GM10266 (cell line): ENCODE measurements at regions not wholly inside any gene's neighbourhood (a gene's known extent, or its start where the extent isn't known, plus 50 kb on each side); places are given as distances from the start of the nearest gene placed in this dataset.

Source experiments
- DNase-seq: peaks from one replicate; pipeline ENCODE4 v3.0.0; 2012; ENCODE audit errors: extremely low spot score
- CTCF ChIP-seq: IDR thresholded peaks from 2 replicates; pipeline ENCODE4 v1.5.1; 2012; ENCODE audit warnings: mild to moderate bottlenecking, low read depth; ENCODE audit not compliant: control insufficient read depth, insufficient read depth; ENCODE audit errors: missing control alignments

- DNase-seq, result no peak
- TF ChIP-seq CTCF, result no peak
These were observed 102.6 kb downstream of the CD200R1L start for GRCh38 chr3:112744106-112744505.

- DNase-seq, result no peak
- no peak for TF ChIP-seq CTCF
These were observed 102.0 kb upstream of the CCDC80 start for GRCh38 chr3:112742934-112743333.

GRCh38 chr3:112741983-112742382 lies 101.0 kb upstream of the CCDC80 start:
- TF ChIP-seq CTCF, result no peak
- DNase-seq, result no peak

GRCh38 chr3:112740835-112741234 lies 99.9 kb upstream of the CCDC80 start:
- no peak for TF ChIP-seq CTCF
- DNase-seq, result no peak

- no peak for TF ChIP-seq CTCF
- no peak for DNase-seq
These were observed 98.5 kb upstream of the CCDC80 start for GRCh38 chr3:112739252-112739965.

- TF ChIP-seq CTCF, result no peak
- DNase-seq, result no peak
These were observed 97.4 kb upstream of the CCDC80 start for GRCh38 chr3:112738366-112738765.

- TF ChIP-seq CTCF, result no peak
- DNase-seq, result no peak
These were observed 96.0 kb upstream of the CCDC80 start for GRCh38 chr3:112736805-112737566.
